ENCODE measurements at regions not wholly inside any gene's neighbourhood (a gene's known extent, or its start where the extent isn't known, plus 50 kb on each side); places are given as distances from the start of the nearest gene placed in this dataset.
A peak's percentile ranks its signal among the peaks of the same experiment; 100 is the strongest.

- Mint-ChIP-seq H3K9me3 (peaks cover 0 to 6% (median 0%) of the 10 kb centered on the region in 7 donors), H3K4me3 (peak overlapping the region in 1 of 2 donors; percentile 21), H3K4me1 (peaks cover 6% of the 10 kb centered on the region), H3K27me3 (ENCODE audit: low read depth in 3 of 3) (peaks cover 18 to 24% (median 20%) of the 10 kb centered on the region in 3 donors), H3K36me3 (no peaks in the 10 kb centered on the region), H3K27ac (no peak overlapping the region)
- no peak for TF ChIP-seq CTCF (IDR thresholded peaks at IDR 0.05)
- no peak for DNase-seq
- H3K4me1 ChIP-seq (ENCODE audit: control insufficient read depth in 1 of 2, insufficient read depth in 2 of 2, low read length in 2 of 2): no peaks in the 10 kb centered on the region
- 89% methylated on average over 4 of the region's 7 CpGs for WGBS (ENCODE audit: insufficient coverage)
- no peak overlapping the region for H2AFZ ChIP-seq (ENCODE audit: insufficient read depth, low read depth, low read length, poor library complexity, severe bottlenecking)
- no peak overlapping the region for H3K4me2 ChIP-seq (replicated peaks; ENCODE audit: extremely low read depth, low read length, poor library complexity, severe bottlenecking)
- H3K9me3 ChIP-seq (replicated peaks in 1 of 2; ENCODE audit: control insufficient read depth in 1 of 2, insufficient read depth in 1 of 2, low read length in 2 of 2): no peaks in the 10 kb centered on the region
- H4K20me1 ChIP-seq (ENCODE audit: insufficient read depth, low read length): no peaks in the 10 kb centered on the region
- H3K27ac ChIP-seq (ENCODE audit: low read depth in 1 of 2, low read length in 2 of 2): no peak overlapping the region
- no peaks in the 10 kb centered on the region for H3K36me3 ChIP-seq (replicated peaks in 1 of 2; ENCODE audit: control insufficient read depth in 1 of 2, insufficient read depth in 2 of 2, low read length in 2 of 2)
- no peak overlapping the region for H3K9ac ChIP-seq (ENCODE audit: insufficient read depth, low read length, poor library complexity, severe bottlenecking)
- intact Hi-C loops (cut with micrococcal nuclease): no loop called here
- no peaks in the 10 kb centered on the region for H3K79me2 ChIP-seq (ENCODE audit: insufficient read depth, low read length)
- no peak overlapping the region for H3K4me3 ChIP-seq (replicated peaks in 1 of 3; ENCODE audit: low read depth in 2 of 3, low read length in 3 of 3)
- peaks cover 1 to 4% of the 10 kb centered on the region in 2 donors for H3K27me3 ChIP-seq (ENCODE audit: control insufficient read depth in 2 of 2, insufficient read depth in 2 of 2, low read length in 2 of 2)
Observed at GRCh38 chr5:142427015-142427364, 102.2 kb upstream of the SPRY4 start.

GRCh38 chr5:142426129-142427014, 101.6 kb upstream of the SPRY4 start:
- peaks cover 2 to 4% of the 10 kb centered on the region in 2 donors for H3K4me1 ChIP-seq (ENCODE audit: control insufficient read depth in 1 of 2, insufficient read depth in 2 of 2, low read length in 2 of 2)
- TF ChIP-seq CTCF (IDR thresholded peaks at IDR 0.05): no peak
- H3K27ac ChIP-seq (ENCODE audit: low read depth in 1 of 2, low read length in 2 of 2): no peak overlapping the region
- H3K36me3 ChIP-seq (replicated peaks in 1 of 2; ENCODE audit: control insufficient read depth in 1 of 2, insufficient read depth in 2 of 2, low read length in 2 of 2): no peaks in the 10 kb centered on the region
- H3K4me3 ChIP-seq (replicated peaks in 1 of 3; ENCODE audit: low read depth in 2 of 3, low read length in 3 of 3): no peak overlapping the region
- no peaks in the 10 kb centered on the region for H4K20me1 ChIP-seq (ENCODE audit: insufficient read depth, low read length)
- WGBS (ENCODE audit: insufficient coverage): 19% methylated on average over 13 of the region's 17 CpGs
- no peak overlapping the region for H3K4me2 ChIP-seq (replicated peaks; ENCODE audit: extremely low read depth, low read length, poor library complexity, severe bottlenecking)
- Mint-ChIP-seq H3K4me3 (peak overlapping the region in 1 of 2 donors; percentile 21), H3K4me1 (peaks cover 10% of the 10 kb centered on the region), H3K27me3 (ENCODE audit: low read depth in 3 of 3) (peaks cover 12 to 17% (median 14%) of the 10 kb centered on the region in 3 donors), H3K9me3 (peaks cover 0 to 5% (median 0%) of the 10 kb centered on the region in 7 donors), H3K36me3 (no peaks in the 10 kb centered on the region), H3K27ac (no peak overlapping the region)
- peaks cover 0 to 2% of the 10 kb centered on the region in 2 donors for H3K27me3 ChIP-seq (ENCODE audit: control insufficient read depth in 2 of 2, insufficient read depth in 2 of 2, low read length in 2 of 2)
- no peaks in the 10 kb centered on the region for H3K9me3 ChIP-seq (replicated peaks in 1 of 2; ENCODE audit: control insufficient read depth in 1 of 2, insufficient read depth in 1 of 2, low read length in 2 of 2)
- no peak for DNase-seq
- H2AFZ ChIP-seq (ENCODE audit: insufficient read depth, low read depth, low read length, poor library complexity, severe bottlenecking): no peak overlapping the region
- no peak overlapping the region for H3K9ac ChIP-seq (ENCODE audit: insufficient read depth, low read length, poor library complexity, severe bottlenecking)
- no peaks in the 10 kb centered on the region for H3K79me2 ChIP-seq (ENCODE audit: insufficient read depth, low read length)
- intact Hi-C loops (cut with micrococcal nuclease): no loop called here

Measured in CD14-positive monocyte (primary cell).